ENCODE measurements at regions not wholly inside any gene's neighbourhood (a gene's known extent, or its start where the extent isn't known, plus 50 kb on each side); places are given as distances from the start of the nearest gene placed in this dataset.

DNA sequence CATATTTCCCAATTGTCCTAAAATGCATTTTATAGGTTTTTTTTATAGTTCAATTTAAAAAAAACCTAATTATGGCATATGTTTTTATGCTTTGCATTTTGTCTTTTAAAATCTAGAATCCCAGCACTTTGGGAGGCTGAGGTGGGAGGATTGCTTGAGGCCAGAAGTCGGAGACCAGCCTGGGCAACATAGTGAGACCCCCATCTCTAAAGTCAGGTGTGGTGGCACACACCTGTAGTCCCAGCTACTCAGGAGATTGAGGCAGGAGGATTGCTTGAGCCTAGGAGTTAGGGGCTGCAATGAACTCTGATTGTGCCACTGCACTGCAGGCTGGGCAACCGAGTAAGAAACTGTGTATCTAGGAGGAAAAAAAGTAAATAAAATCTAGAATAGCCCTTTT is 137.2 kb upstream of the POU3F1 start:
- Histone ChIP-seq H4K20me1 (ENCODE audit: control insufficient read depth, insufficient read depth, insufficient read length) (no peaks in the 10 kb centered on the region), H3K27me3 (ENCODE audit: insufficient read depth, low read length) (no peaks in the 10 kb centered on the region), H2BK5ac (ENCODE audit: insufficient read length, low read length) (no peak overlapping the region), H3K79me2 (ENCODE audit: insufficient read depth, low read length) (no peaks in the 10 kb centered on the region), H3K4me1 (ENCODE audit: insufficient read depth, low read length) (peaks cover 5% of the 10 kb centered on the region; the same call in 1 of the 2 replicates), H3K27ac (ENCODE audit: insufficient read length, low read depth, low read length) (no peak overlapping the region), H3K56ac (ENCODE audit: insufficient read length, low read depth, low read length) (no peak overlapping the region), H2BK15ac (ENCODE audit: low read depth, low read length) (no peak overlapping the region), H4K8ac (replicated peaks; ENCODE audit: insufficient read length, low read depth, low read length) (no peak overlapping the region), H2AFZ (ENCODE audit: low read length) (no peak overlapping the region), H4K5ac (ENCODE audit: insufficient read length, low read depth, low read length) (no peak overlapping the region), H2BK20ac (ENCODE audit: low read depth, low read length, poor library complexity, severe bottlenecking) (no peak overlapping the region), H3K23me2 (ENCODE audit: insufficient read length, low read depth, low read length, poor library complexity, severe bottlenecking) (no peaks in the 10 kb centered on the region), H2AK5ac (ENCODE audit: insufficient read length, low read length) (no peak overlapping the region), H3K4ac (ENCODE audit: low read depth, low read length) (no peak overlapping the region), H3K4me2 (ENCODE audit: insufficient read depth, insufficient read length, low read length) (no peak overlapping the region), H4K91ac (ENCODE audit: insufficient read length, low read depth, low read length) (no peak overlapping the region), H3K9me3 (ENCODE audit: control insufficient read depth, low read depth, low read length) (no peaks in the 10 kb centered on the region), H3K79me1 (ENCODE audit: insufficient read depth, low read depth, low read length, poor library complexity, severe bottlenecking) (no peaks in the 10 kb centered on the region), H3K18ac (ENCODE audit: insufficient read length, low read depth, low read length) (no peak overlapping the region), H2BK120ac (ENCODE audit: low read depth, low read length, poor library complexity, severe bottlenecking) (no peak overlapping the region), H3K23ac (ENCODE audit: insufficient read length, low read depth, low read length) (no peak overlapping the region), H3T11ph (ENCODE audit: low read length) (no peak overlapping the region), H3K14ac (ENCODE audit: insufficient read depth, low read length) (no peak overlapping the region), H3K9ac (ENCODE audit: extremely low read depth, insufficient read length, low read length) (no peak overlapping the region), H2BK12ac (ENCODE audit: insufficient read length, low read depth, low read length) (no peak overlapping the region)
- Mint-ChIP-seq H3K4me1 (peaks cover 14 to 15% of the 10 kb centered on the region in 2 experiments), H3K36me3 (ENCODE audit: insufficient read depth in 1 of 3, low read depth in 3 of 3) (peaks cover 0 to 18% (median 15%) of the 10 kb centered on the region in 3 experiments; a peak in 6 of 7 replicates), H3K27ac (no peak overlapping the region; a peak in 1 of 7 replicates), H3K27me3 (ENCODE audit: low read depth) (peaks cover 20% of the 10 kb centered on the region), H3K9me3 (peaks cover 3 to 16% of the 10 kb centered on the region in 2 experiments; a peak in 4 of 5 replicates), H3K4me3 (no peak overlapping the region)
- no peak for DNase-seq
- TF ChIP-seq, protein P1, sequence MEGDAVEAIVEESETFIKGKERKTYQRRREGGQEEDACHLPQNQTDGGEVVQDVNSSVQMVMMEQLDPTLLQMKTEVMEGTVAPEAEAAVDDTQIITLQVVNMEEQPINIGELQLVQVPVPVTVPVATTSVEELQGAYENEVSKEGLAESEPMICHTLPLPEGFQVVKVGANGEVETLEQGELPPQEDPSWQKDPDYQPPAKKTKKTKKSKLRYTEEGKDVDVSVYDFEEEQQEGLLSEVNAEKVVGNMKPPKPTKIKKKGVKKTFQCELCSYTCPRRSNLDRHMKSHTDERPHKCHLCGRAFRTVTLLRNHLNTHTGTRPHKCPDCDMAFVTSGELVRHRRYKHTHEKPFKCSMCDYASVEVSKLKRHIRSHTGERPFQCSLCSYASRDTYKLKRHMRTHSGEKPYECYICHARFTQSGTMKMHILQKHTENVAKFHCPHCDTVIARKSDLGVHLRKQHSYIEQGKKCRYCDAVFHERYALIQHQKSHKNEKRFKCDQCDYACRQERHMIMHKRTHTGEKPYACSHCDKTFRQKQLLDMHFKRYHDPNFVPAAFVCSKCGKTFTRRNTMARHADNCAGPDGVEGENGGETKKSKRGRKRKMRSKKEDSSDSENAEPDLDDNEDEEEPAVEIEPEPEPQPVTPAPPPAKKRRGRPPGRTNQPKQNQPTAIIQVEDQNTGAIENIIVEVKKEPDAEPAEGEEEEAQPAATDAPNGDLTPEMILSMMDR (conservative IDR thresholded peaks at IDR 0.05) = no peak
- no CpG with 5 or more reads among the region's 2 CpGs for WGBS (ENCODE audit: extremely low coverage, insufficient read length, low lambda C conversion rate)

Data from H9 (cell line).